GM19467 (cell line): ENCODE measurements at regions not wholly inside any gene's neighbourhood (a gene's known extent, or its start where the extent isn't known, plus 50 kb on each side); places are given as distances from the start of the nearest gene placed in this dataset.

Experiments used
- ATAC-seq: cut with Tn5 transposase; IDR thresholded peaks from one replicate; pipeline ENCODE4 v1.9.1; 2021; ENCODE audit warnings: mild to moderate bottlenecking, moderate library complexity; ENCODE audit not compliant: unreplicated experiment

DNA sequence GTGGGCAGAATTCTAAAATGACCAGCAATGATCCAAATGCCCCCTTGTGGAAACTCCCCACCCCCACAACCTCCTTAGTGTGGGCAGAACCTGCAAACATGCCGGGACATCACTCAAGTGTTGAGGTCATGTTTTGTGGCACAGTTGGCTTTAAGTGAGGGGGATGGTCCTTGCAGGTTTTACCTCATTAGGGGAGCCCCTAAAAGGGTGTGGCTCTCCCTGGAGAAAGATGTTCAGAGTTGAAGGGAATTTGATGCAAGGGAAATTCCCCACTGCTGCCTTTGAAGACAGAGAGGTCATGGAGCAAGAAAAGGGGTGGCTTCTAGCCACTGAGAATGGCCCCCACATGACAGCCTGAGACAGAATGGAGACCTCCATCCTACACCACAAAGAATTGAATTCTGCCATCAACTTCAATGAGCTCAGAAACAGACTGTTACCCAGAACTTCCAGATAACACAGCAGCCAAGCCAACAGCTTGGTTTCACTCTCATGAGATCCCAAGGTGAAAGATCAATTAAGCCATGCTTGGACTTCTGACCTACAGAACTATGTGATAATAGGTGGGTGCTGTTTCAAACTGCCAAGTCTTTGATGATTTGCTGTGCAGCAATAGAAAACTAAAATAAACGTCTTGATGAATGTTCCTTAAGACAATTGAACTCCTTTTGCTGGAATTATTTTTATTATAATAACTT lies 103.4 kb downstream of the MED10 start:
- ATAC-seq, result no peak

DNA sequence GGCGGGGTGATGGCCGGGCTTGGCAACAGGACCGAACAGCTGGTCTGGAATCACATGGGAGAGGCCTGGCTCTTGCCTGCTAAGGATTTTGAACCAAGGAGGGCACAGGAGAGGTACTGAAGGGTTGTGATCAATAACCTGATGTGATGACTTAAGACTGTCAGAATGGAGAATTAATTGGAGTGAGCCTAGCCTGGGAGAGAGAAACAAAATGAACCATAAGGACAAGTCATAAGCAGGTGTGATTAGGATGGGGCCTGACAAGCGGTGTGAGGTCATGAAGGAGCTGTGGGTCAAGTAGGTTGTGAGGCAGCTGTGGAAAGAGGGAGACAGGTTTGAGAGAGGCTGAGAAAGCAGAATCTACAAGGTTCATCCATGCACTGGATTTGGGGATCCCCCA lies 104.6 kb downstream of the MED10 start:
- ATAC-seq, result no peak

DNA sequence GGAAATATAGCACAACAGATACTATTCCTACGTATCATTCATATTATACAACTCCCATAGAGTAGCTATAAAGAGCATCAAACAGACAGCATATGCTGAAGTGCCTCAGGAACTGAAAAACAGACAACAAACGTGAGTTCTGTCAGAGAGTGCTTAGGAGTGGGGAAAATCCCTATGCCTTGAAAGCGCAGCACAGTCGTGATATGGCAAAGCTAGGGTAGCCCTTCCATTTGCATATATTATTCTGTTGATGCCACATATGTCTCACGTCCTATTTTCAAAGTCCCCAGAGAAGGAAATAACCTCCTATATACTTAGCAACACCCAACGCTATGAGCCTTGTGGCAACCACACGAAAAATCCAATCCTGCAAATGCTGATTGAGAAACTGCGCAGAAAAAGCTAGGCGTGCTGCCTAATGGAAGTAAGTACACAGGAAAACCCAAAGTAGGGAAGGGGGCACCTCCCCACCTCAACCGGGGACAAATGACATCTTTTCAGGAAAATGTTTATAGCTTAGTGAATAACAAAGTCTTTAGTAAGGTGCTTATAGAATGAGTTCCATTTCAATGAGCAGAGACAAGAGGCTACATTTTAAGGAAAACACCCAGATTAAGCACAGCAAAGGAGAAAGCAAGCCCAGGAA lies 105.1 kb downstream of the MED10 start:
- no peak for ATAC-seq

DNA sequence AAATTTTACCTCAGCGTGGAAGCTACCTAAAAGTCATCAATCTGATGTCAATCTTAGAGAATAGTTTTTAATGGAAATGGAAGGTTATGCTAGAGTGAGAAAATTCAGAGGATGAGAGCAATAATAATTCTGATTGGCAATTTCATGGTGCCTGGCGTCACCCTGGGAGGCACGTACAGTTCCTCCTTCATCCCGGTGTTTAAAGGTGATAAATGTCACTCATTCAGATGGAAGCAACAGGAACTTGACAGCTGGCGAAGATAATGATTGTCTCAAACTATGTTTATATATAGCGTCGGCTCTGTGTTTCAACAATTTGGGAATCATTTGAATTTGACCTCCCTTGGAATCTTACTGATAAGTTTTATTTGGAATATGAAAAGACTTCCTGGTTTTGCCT lies 108.4 kb downstream of the MED10 start:
- ATAC-seq, result no peak

GRCh38 chr5:6266671-6267197 lies 111.6 kb downstream of the MED10 start:
- no peak for ATAC-seq

- no peak for ATAC-seq
Measured at GRCh38 chr5:6264394-6264793, 114.0 kb downstream of the MED10 start.

DNA sequence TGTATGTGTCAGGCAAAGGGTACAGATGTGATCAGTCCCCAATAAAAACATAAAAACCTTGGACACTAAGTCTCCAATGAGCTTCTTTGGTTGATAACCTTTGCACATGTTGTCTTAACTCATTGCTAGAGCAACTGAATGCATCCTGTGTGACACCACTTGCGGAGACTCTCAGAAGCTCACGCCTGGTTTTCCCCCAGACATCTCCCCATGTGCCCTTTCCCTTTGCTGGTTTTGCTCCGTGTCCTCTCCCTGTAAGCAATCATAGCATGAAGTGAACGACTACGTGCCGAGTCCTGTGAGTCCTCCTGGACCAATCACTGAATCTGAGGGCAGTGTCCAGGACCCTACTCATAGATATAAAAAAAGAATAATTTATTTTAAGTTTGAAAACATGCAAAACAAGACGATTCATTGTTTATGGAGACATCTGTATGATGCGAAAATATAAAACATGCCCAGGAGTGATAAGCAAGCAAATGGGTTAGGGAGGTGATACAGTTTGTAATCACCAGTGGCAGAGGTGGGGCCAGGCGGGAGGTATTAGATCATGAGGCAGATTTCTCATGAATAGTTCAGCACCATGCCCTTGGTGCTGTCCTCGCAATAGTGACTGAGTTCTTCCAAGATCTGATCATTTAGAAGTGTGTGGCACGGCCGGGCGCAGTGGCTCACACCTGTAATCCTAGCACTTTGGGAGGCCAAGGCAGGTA lies 115.5 kb downstream of the MED10 start:
- ATAC-seq, result no peak

DNA sequence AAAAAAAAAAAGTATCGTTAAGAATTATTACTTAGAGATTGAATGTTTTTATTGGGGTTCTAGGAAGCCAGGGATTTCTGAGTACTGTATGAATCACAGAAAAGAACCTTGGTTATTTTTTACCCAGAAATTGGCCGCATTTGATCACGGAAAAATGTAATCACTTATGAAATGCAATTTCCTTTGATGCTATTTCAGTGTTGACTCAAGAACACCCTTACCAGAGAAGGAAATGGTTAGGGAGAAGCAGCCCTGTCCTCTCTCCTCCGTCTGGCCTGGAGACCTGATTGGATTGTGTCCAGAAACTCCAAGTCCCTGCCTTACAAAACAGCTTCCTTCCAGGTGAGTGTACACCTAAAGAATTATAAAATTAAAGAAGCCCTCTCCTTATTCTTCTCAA lies 116.7 kb downstream of the MED10 start:
- no peak for ATAC-seq

- ATAC-seq, result no peak
Measured at GRCh38 chr5:6261256-6261655, 117.1 kb downstream of the MED10 start.

DNA sequence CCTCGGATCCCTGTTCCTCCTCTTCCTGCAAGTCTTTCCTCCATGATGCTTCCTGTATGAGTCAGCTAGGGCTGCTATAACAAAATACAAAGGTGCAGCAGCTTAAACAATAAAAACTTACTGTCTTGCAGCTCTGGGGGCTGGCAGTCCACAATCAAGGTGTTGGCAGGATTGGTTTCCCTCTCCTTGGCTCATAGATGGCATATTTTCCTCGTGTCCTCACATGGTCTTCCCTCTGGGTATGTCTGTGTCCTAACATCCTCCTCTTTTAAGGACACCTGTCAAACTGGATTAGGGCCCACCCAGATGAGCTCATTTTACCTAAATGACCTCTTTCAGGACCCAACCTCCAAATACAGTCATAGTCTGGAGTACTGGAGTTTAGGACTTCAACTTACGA lies 117.5 kb downstream of the MED10 start:
- ATAC-seq, result no peak

GRCh38 chr5:6256901-6257300 lies 121.4 kb downstream of the MED10 start:
- ATAC-seq, result no peak

GRCh38 chr5:6255956-6256355 lies 122.4 kb downstream of the MED10 start:
- ATAC-seq, result no peak

- ATAC-seq, result no peak
Measured at GRCh38 chr5:6253846-6254245, 124.5 kb downstream of the MED10 start.

DNA sequence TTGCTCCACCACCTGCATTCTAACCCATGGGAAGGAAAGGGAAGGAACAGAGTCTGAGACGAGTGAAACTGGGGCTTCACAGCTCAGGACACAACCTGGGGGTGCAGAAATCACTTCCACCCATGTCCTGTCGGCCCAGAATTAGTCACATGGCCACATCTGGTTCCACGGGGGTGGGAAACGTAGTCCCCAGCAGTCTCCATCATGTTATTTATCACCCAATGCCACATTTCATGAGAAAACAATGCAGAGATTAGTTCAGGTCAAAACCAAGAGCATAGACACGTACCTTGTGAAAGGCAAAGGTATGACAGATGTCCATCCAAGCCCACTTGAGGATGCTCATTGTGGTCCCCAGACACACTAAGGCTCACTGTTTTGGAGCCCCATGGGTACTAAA lies 125.1 kb downstream of the MED10 start:
- no peak for ATAC-seq

GRCh38 chr5:6252581-6252980 lies 125.8 kb downstream of the MED10 start:
- no peak for ATAC-seq

GRCh38 chr5:6251565-6252102 lies 126.7 kb downstream of the MED10 start:
- ATAC-seq, result no peak

DNA sequence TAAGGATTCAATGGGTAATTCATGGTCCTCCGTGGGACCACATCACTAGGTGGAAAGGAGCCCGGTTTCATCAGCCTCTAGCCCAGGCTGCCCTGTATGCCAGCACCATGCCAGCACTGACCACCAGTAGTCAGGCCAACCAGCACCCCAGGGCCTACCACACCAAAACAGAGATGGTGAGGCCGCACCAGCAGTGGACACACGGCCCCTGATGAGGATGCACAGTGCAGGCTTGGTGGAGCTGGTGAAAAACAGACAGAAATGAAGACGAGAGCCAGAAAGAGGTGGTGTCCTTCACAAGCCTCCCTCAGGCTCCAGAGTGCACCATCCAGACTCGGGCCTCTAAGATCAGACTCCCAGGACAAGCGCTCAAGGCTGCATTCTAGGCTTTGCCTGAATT lies 128.2 kb downstream of the MED10 start:
- no peak for ATAC-seq

GRCh38 chr5:6248132-6248531 lies 130.2 kb downstream of the MED10 start:
- no peak for ATAC-seq

DNA sequence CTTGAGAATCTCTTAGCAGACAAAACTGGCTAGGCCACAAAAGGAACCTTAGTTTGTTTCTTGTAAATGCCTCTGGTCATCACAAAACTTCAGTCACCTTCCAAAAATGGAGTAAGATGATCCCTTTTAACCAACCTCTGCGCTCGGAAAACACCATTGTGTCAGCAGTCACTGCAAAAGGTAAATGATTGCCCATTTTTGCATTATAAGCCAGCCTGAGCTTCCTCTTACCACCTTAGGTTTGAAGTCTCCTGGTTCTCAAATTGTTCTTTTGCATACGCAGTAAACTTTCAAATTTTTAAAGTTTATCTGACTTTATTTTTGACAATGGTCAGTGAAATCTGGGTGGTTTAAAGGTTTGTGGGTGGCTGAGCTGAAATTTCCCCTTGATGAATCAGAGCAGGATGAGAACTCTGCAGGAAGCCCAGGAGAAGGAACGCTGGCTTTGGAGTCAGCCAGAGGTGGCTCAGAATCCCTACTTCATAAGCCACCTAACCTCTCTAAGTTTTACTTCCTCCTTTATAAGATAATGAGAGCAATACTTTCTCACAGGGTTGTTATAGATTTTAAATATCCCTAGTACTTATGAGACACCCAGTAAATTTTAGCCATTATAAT lies 131.4 kb downstream of the MED10 start:
- no peak for ATAC-seq

DNA sequence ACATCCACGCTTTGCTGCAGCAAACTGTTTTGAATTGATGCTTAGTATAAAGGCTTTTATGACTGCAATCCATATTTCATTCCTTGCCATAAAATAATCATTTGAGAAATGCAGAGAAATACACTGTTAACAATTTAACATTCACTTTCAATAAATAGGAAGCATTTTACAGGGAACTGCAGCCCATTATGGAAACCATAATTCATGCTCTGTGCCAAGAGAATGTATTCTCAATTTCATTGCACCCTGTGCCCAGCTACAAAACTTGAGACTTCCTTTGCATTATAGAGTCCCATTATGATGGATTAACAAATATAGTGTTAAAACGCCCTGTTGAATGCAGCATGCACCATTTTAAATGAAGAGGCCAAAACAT lies 134.0 kb downstream of the MED10 start:
- ATAC-seq, result no peak

GRCh38 chr5:6243706-6244338 lies 134.5 kb downstream of the MED10 start:
- ATAC-seq, result no peak
